Heart left ventricle (tissue), 13 donors: ENCODE measurements at regions not wholly inside any gene's neighbourhood (a gene's known extent, or its start where the extent isn't known, plus 50 kb on each side); places are given as distances from the start of the nearest gene placed in this dataset.

ENCODE experiments used
- CTCF ChIP-seq, 12 donors: fragments of 200-600 bp; sonication (generic) in 4 of 12; IDR thresholded peaks; one replicate each; pipeline versions ENCODE4 v1.5.0 to v1.8.0; 2018 to 2022; ENCODE audit warnings: antibody characterized with exemption in 12 of 12, mild to moderate bottlenecking in 5 of 12
- POLR2A ChIP-seq, 2 donors: fragments of 450-650 bp; IDR thresholded peaks; one replicate each; pipeline ENCODE4 v1.6.1; 2017; ENCODE audit warnings: antibody characterized with exemption in 2 of 2, mild to moderate bottlenecking in 2 of 2, moderate library complexity in 2 of 2
- donor health status: ischemic (EF 13 %, LVEDD 7.1; RV severe dilation, severe dysfunction).
- donor health status: DM: no; HTN: yes; CAD: no.
- donor health status: DM: no; HTN: no; CAD: no.
- donor health status: ischemic (EF 25% LVEDD 6.9; RV normal size, moderate dysfunction).
- donor health status: ischemic (EF 25% LVEDD 5.7; RV mildly dilated, moderate dysfunction).
- donor health status: ischemic (EF 35%, LVEDD 5.7; RV mildly dilated, moderate dysfunction).
- donor health status: nonischemic (EF 11% LVEDD 7.7; RV severe dilation, severe dysfunction).
- donor health status: DM: yes; HTN: yes; CAD: no.
- donor health status: PGD.
- donor health status: ischemic (EF 29% LVEDD 5.4; RV normal size, mild dysfunction).
- donor health status: nonischemic (EF 23%, LVEDD 6.1; RV moderate dilation, normal function).

- TF ChIP-seq POLR2A (IDR thresholded peaks at IDR 0.05) (no peak), CTCF (IDR thresholded peaks at IDR 0.05) (no peak)
These were observed 123.2 kb upstream of the BMP5 start for GRCh38 chr6:55998576-55998975.
